CD4-positive, alpha-beta T cell (primary cell): ENCODE measurements at regions not wholly inside any gene's neighbourhood (a gene's known extent, or its start where the extent isn't known, plus 50 kb on each side); places are given as distances from the start of the nearest gene placed in this dataset.

ENCODE experiments used
- ATAC-seq: fragments of 200-7000 bp; cut with Tn5 transposase; one replicate; pipeline ENCODE4 v1.10.0; 2022; ENCODE audit warnings: mild to moderate bottlenecking; ENCODE audit not compliant: poor library complexity
- CTCF ChIA-PET: fragments of 350-600 bp; sonication (Branson Sonifier 250); formaldehyde crosslinking; loops from one replicate; lab custom pipeline; 2021; ENCODE audit warnings: antibody characterized with exemption, inconsistent platforms; lab: Charles Lee
- POLR2A ChIA-PET: fragments of 350-600 bp; sonication (Branson Sonifier 250); formaldehyde crosslinking; loops from one replicate; lab custom pipeline; 2021; ENCODE audit warnings: antibody characterized with exemption, inconsistent platforms; lab: Charles Lee
- DNase-seq, 14 experiments: peaks; one replicate each; pipeline ENCODE4 v3.0.0-alpha.2; 2013 to 2020; ENCODE audit warnings: mixed read lengths in 2 of 14
- H3K27ac ChIP-seq, 2 donors: one replicate each; pipeline versions ENCODE4 v1.5.1 to v1.7.0; 2013; ENCODE audit warnings: low read length in 2 of 2, low read depth in 1 of 2, mild to moderate bottlenecking in 1 of 2
- H3K27me3 ChIP-seq, 2 experiments: 1 replicate in 1 of 2; 2 replicates in 1 of 2; pipeline versions ENCODE4 v1.6.1 to v1.7.0; 2013; ENCODE audit warnings: low read length in 2 of 2, control low read depth in 1 of 2, mild to moderate bottlenecking in 1 of 2, moderate library complexity in 1 of 2; ENCODE audit not compliant: insufficient read depth in 2 of 2, control insufficient read depth in 1 of 2
- H3K36me3 ChIP-seq: one replicate; pipeline ENCODE4 v1.6.1; 2013; ENCODE audit warnings: low read length, control low read depth; ENCODE audit not compliant: insufficient read depth
- H3K4me1 ChIP-seq: one replicate; pipeline ENCODE4 v1.6.1; 2013; ENCODE audit warnings: low read length, control low read depth; ENCODE audit not compliant: insufficient read depth
- H3K4me3 ChIP-seq: one replicate; pipeline ENCODE4 v1.5.1; 2013; ENCODE audit warnings: mild to moderate bottlenecking, low read length, moderate library complexity
- H3K9me3 ChIP-seq, 2 experiments: 1 replicate in 1 of 2; 2 replicates in 1 of 2; pipeline versions ENCODE4 v1.6.1 to v1.7.0; 2013; ENCODE audit warnings: low read length in 2 of 2, mild to moderate bottlenecking in 2 of 2, control low read depth in 1 of 2, moderate library complexity in 1 of 2; ENCODE audit not compliant: control insufficient read depth in 1 of 2, insufficient read depth in 1 of 2
- H3K27ac Mint-ChIP-seq: one replicate; pipeline ENCODE4 v1.8.0; 2020; ENCODE audit warnings: mixed read lengths
- H3K27me3 Mint-ChIP-seq: one replicate; pipeline ENCODE4 v1.8.0; 2021; ENCODE audit warnings: mixed read lengths
- H3K36me3 Mint-ChIP-seq: one replicate; pipeline ENCODE4 v1.8.0; 2021; ENCODE audit warnings: low read depth, mixed read lengths
- H3K4me1 Mint-ChIP-seq: one replicate; pipeline ENCODE4 v1.8.0; 2021; ENCODE audit warnings: low read depth, mixed read lengths
- H3K4me3 Mint-ChIP-seq: one replicate; pipeline ENCODE4 v1.8.0; 2020; ENCODE audit warnings: mild to moderate bottlenecking, mixed read lengths
- H3K9me3 Mint-ChIP-seq: one replicate; pipeline ENCODE4 v1.8.0; 2020; ENCODE audit warnings: mixed read lengths
- CTCF ChIP-seq: fragments of 200-600 bp; IDR thresholded peaks from one replicate; pipeline ENCODE4 v1.8.0; 2022; ENCODE audit warnings: antibody characterized with exemption, mild to moderate bottlenecking
- intact Hi-C, 2 experiments: fragments of 100-400 bp; cut with DNase I in 1 of 2; cut with micrococcal nuclease in 1 of 2; formaldehyde crosslinking; loops; one replicate each; pipeline versions ENCODE4 v1.15.1 to v1.9.0; 2023 to 2025; cut with DNase I, micrococcal nuclease

GRCh38 chr2:237156031-237156856 is 70.6 kb downstream of the COPS8 start:
- H3K36me3 Mint-ChIP-seq: no peaks in the 10 kb centered on the region
- ChIA-PET CTCF (no interaction called here), POLR2A (no interaction called here)
- H3K27ac Mint-ChIP-seq: no peak overlapping the region
- Histone ChIP-seq H3K4me1 (peaks cover 5% of the 10 kb centered on the region), H3K9me3 (no peaks in the 10 kb centered on the region), H3K27me3 (no peaks in the 10 kb centered on the region), H3K36me3 (no peaks in the 10 kb centered on the region), H3K4me3 (no peak overlapping the region), H3K27ac (no peak overlapping the region)
- no peaks in the 10 kb centered on the region for H3K9me3 Mint-ChIP-seq
- DNase-seq (no peak), ATAC-seq (no peak)
- H3K27me3 Mint-ChIP-seq: no peaks in the 10 kb centered on the region
- intact Hi-C loops: no loop called here
- H3K4me1 Mint-ChIP-seq: no peaks in the 10 kb centered on the region
- H3K4me3 Mint-ChIP-seq: no peak overlapping the region
- no peak for TF ChIP-seq CTCF

- Mint-ChIP-seq H3K36me3 (no peaks in the 10 kb centered on the region), H3K4me3 (no peak overlapping the region), H3K9me3 (no peaks in the 10 kb centered on the region), H3K27me3 (no peaks in the 10 kb centered on the region), H3K27ac (no peak overlapping the region), H3K4me1 (no peaks in the 10 kb centered on the region)
- intact Hi-C loops: no loop called here
- ChIA-PET CTCF (no interaction called here), POLR2A (no interaction called here)
- ATAC-seq (no peak), DNase-seq (no peak)
- H3K4me3 ChIP-seq: no peak overlapping the region
- no peaks in the 10 kb centered on the region for H3K27me3 ChIP-seq
- no peak for TF ChIP-seq CTCF
- H3K9me3 ChIP-seq: no peaks in the 10 kb centered on the region
- H3K36me3 ChIP-seq: no peaks in the 10 kb centered on the region
- no peak overlapping the region for H3K27ac ChIP-seq
- peaks cover 5% of the 10 kb centered on the region for H3K4me1 ChIP-seq
Measured at GRCh38 chr2:237156857-237157779, 71.4 kb downstream of the COPS8 start.

- H3K27ac ChIP-seq: no peak overlapping the region
- H3K36me3 Mint-ChIP-seq: no peaks in the 10 kb centered on the region
- TF ChIP-seq CTCF: no peak
- no peak overlapping the region for H3K27ac Mint-ChIP-seq
- no peaks in the 10 kb centered on the region for H3K27me3 ChIP-seq
- POLR2A ChIA-PET: no interaction called here
- DNase-seq (no peak), ATAC-seq (no peak)
- no peaks in the 10 kb centered on the region for H3K9me3 ChIP-seq
- H3K27me3 Mint-ChIP-seq: no peaks in the 10 kb centered on the region
- intact Hi-C loops: no loop called here
- no peaks in the 10 kb centered on the region for H3K36me3 ChIP-seq
- CTCF ChIA-PET: no interaction called here
- no peaks in the 10 kb centered on the region for H3K4me1 Mint-ChIP-seq
- H3K4me1 ChIP-seq: peaks cover 5% of the 10 kb centered on the region
- no peak overlapping the region for H3K4me3 ChIP-seq
- no peaks in the 10 kb centered on the region for H3K9me3 Mint-ChIP-seq
- no peak overlapping the region for H3K4me3 Mint-ChIP-seq
Measured at GRCh38 chr2:237157780-237158102, 72.1 kb downstream of the COPS8 start.
